NOMO-1 (cell line): ENCODE measurements at regions not wholly inside any gene's neighbourhood (a gene's known extent, or its start where the extent isn't known, plus 50 kb on each side); places are given as distances from the start of the nearest gene placed in this dataset.

Experiments
- DNase-seq, 2 experiments: peaks; one replicate each; lab custom pipeline; 2025; ENCODE audit not compliant: unreplicated experiment in 2 of 2; lab: John Stamatoyannopoulos, UW

- no peak for DNase-seq
Measured at GRCh38 chr10:131645756-131646155, 255.1 kb upstream of the PPP2R2D start.

GRCh38 chr10:131646551-131647525, 254.0 kb upstream of the PPP2R2D start:
- no peak for DNase-seq

GRCh38 chr10:131647789-131648188, 253.0 kb upstream of the PPP2R2D start:
- no peak for DNase-seq

- DNase-seq, result no peak
Measured at GRCh38 chr10:131648386-131649020, 252.3 kb upstream of the PPP2R2D start.

- DNase-seq, result no peak
Measured at GRCh38 chr10:131649617-131650016, 251.2 kb upstream of the PPP2R2D start.

GRCh38 chr10:131650169-131650705, 250.6 kb upstream of the PPP2R2D start:
- DNase-seq, result no peak

- no peak for DNase-seq
Measured at GRCh38 chr10:131650771-131651673, 249.8 kb upstream of the PPP2R2D start.

- DNase-seq, result no peak
Measured at GRCh38 chr10:131651674-131652437, 249.0 kb upstream of the PPP2R2D start.

GRCh38 chr10:131652438-131653139, 248.2 kb upstream of the PPP2R2D start:
- no peak for DNase-seq

- no peak for DNase-seq
Measured at GRCh38 chr10:131653140-131653539, 247.7 kb upstream of the PPP2R2D start.

GRCh38 chr10:131653554-131654470, 247.0 kb upstream of the PPP2R2D start:
- DNase-seq, result no peak

- no peak for DNase-seq
Measured at GRCh38 chr10:131654471-131655087, 246.2 kb upstream of the PPP2R2D start.

- DNase-seq, result no peak
Measured at GRCh38 chr10:131655101-131655849, 245.5 kb upstream of the PPP2R2D start.

- DNase-seq, result no peak
Measured at GRCh38 chr10:131656009-131656408, 244.8 kb upstream of the PPP2R2D start.

- no peak for DNase-seq
Measured at GRCh38 chr10:131656431-131656841, 244.4 kb upstream of the PPP2R2D start.

GRCh38 chr10:131657318-131657984, 243.4 kb upstream of the PPP2R2D start:
- DNase-seq, result no peak

- DNase-seq, result no peak
Measured at GRCh38 chr10:131657985-131658330, 242.8 kb upstream of the PPP2R2D start.
